H1 (cell line): ENCODE measurements at regions not wholly inside any gene's neighbourhood (a gene's known extent, or its start where the extent isn't known, plus 50 kb on each side); places are given as distances from the start of the nearest gene placed in this dataset.

Experiments used
- CTCF ChIA-PET: fragments of 300-600 bp; sonication (Branson Sonifier 250); formaldehyde crosslinking; loops from one replicate; lab custom pipeline; 2021; ENCODE audit not compliant: partially characterized antibody; lab: Charles Lee
- POLR2A ChIA-PET: fragments of 300-600 bp; sonication (Branson Sonifier 250); formaldehyde crosslinking; loops from one replicate; lab custom pipeline; 2021; ENCODE audit warnings: inconsistent platforms; ENCODE audit not compliant: partially characterized antibody; lab: Charles Lee
- DNase-seq, 2 experiments: peaks; one replicate each; pipeline versions ENCODE4 v3.0.0 to v3.0.0-alpha.2; 2010 to 2022; ENCODE audit warnings: low spot score in 2 of 2, low read depth in 1 of 2, mixed read lengths in 1 of 2
- FAIRE-seq: peaks from 2 replicates; lab custom pipeline; 2011; peaks lifted over from hg19 to GRCh38; lab: Jason Lieb, UNC
- H2AFZ ChIP-seq: 2 replicates; pipeline ENCODE4 v1.8.1; 2012; ENCODE audit warnings: low read length, inconsistent platforms
- H2AK5ac ChIP-seq: 2 replicates; pipeline ENCODE4 v1.6.1; 2013; ENCODE audit warnings: low read depth, low read length
- H2BK120ac ChIP-seq: replicated peaks from 2 replicates; pipeline ENCODE3; 2013; ENCODE audit warnings: low read depth, low read length, inconsistent platforms
- H2BK12ac ChIP-seq: 2 replicates; pipeline ENCODE4 v1.6.1; 2013; ENCODE audit warnings: low read depth, low read length
- H2BK15ac ChIP-seq: 2 replicates; pipeline ENCODE4 v1.6.1; 2013; ENCODE audit warnings: low read length
- H2BK20ac ChIP-seq: 2 replicates; pipeline ENCODE4 v1.6.1; 2013; ENCODE audit warnings: low read length
- H2BK5ac ChIP-seq: 2 replicates; pipeline ENCODE4 v1.6.1; 2013; ENCODE audit warnings: low read depth, low read length
- H3K14ac ChIP-seq: 2 replicates; pipeline ENCODE4 v1.6.1; 2013; ENCODE audit warnings: inconsistent platforms; ENCODE audit not compliant: insufficient read length
- H3K18ac ChIP-seq: 2 replicates; pipeline ENCODE4 v1.6.1; 2013; ENCODE audit warnings: low read length; ENCODE audit errors: extremely low read depth
- H3K23ac ChIP-seq: 2 replicates; pipeline ENCODE4 v1.6.1; 2013; ENCODE audit warnings: inconsistent platforms; ENCODE audit not compliant: insufficient read length
- H3K23me2 ChIP-seq: 2 replicates; pipeline ENCODE4 v1.6.1; 2013; ENCODE audit warnings: low read depth, low read length
- H3K27ac ChIP-seq: 2 replicates; pipeline ENCODE4 v1.6.1; 2011; ENCODE audit warnings: low read depth, low read length, inconsistent platforms
- H3K27me3 ChIP-seq, 4 experiments: replicated peaks in 1 of 4; 1 replicate in 1 of 4; 2 replicates in 3 of 4; pipeline versions ENCODE4 v1.6.1 to v1.8.1; 2011 to 2013; ENCODE audit warnings: low read length in 3 of 4, mild to moderate bottlenecking in 3 of 4, inconsistent platforms in 2 of 4, mixed read lengths in 2 of 4, moderate library complexity in 1 of 4; ENCODE audit not compliant: control insufficient read depth in 3 of 4, insufficient read depth in 3 of 4; ENCODE audit errors: extremely low read depth in 1 of 4
- H3K36me3 ChIP-seq, 4 experiments: 2 replicates each; pipeline versions ENCODE4 v1.6.1 to v1.8.1; 2011 to 2013; ENCODE audit warnings: mild to moderate bottlenecking in 4 of 4, low read length in 3 of 4, moderate library complexity in 2 of 4, control low read depth in 1 of 4, inconsistent platforms in 1 of 4; ENCODE audit not compliant: insufficient read depth in 4 of 4, control insufficient read depth in 2 of 4
- H3K4ac ChIP-seq: replicated peaks from 2 replicates; pipeline ENCODE3; 2013; ENCODE audit warnings: low read length, low read depth, mixed read lengths, inconsistent platforms; ENCODE audit not compliant: insufficient read length
- H3K4me1 ChIP-seq, 4 experiments: replicated peaks in 1 of 4; 1 replicate in 1 of 4; 2 replicates in 3 of 4; pipeline versions ENCODE4 v1.6.1 to v1.8.1; 2011 to 2013; ENCODE audit warnings: low read length in 3 of 4, inconsistent platforms in 2 of 4, mixed read lengths in 1 of 4; ENCODE audit not compliant: insufficient read depth in 4 of 4, control insufficient read depth in 3 of 4
- H3K4me2 ChIP-seq, 2 experiments: 2 replicates each; pipeline versions ENCODE4 v1.6.1 to v1.8.1; 2011 to 2013; ENCODE audit warnings: low read depth in 2 of 2, low read length in 2 of 2, control low read depth in 1 of 2, inconsistent platforms in 1 of 2, mild to moderate bottlenecking in 1 of 2; ENCODE audit not compliant: insufficient read depth in 1 of 2
- H3K4me3 ChIP-seq, 4 experiments: fragments of 200-600, 300-600 bp in 1 of 4; sonication (generic), shearing (Covaris generic), sonication (Bioruptor Twin) in 1 of 4; 2 replicates each; pipeline versions ENCODE4 v1.5.1 to v1.8.1; 2011 to 2016; ENCODE audit warnings: low read length in 4 of 4, low read depth in 3 of 4, control low read depth in 2 of 4, inconsistent platforms in 2 of 4, mild to moderate bottlenecking in 2 of 4, mixed read lengths in 1 of 4, moderate library complexity in 1 of 4; ENCODE audit not compliant: insufficient read depth in 2 of 4; ENCODE audit errors: extremely low read depth in 1 of 4
- H3K56ac ChIP-seq: replicated peaks from 2 replicates; pipeline ENCODE3; 2013; ENCODE audit warnings: low read depth, mild to moderate bottlenecking, mixed read lengths, low read length, inconsistent platforms; ENCODE audit not compliant: insufficient read length
- H3K79me1 ChIP-seq: 2 replicates; pipeline ENCODE4 v1.6.1; 2013; ENCODE audit warnings: low read depth, low read length, control low read depth
- H3K79me2 ChIP-seq, 2 experiments: 2 replicates each; pipeline versions ENCODE4 v1.6.1 to v1.8.1; 2012 to 2013; ENCODE audit warnings: low read length in 2 of 2, mild to moderate bottlenecking in 2 of 2, inconsistent platforms in 1 of 2; ENCODE audit not compliant: insufficient read depth in 2 of 2, control insufficient read depth in 1 of 2
- H3K9ac ChIP-seq, 4 experiments: replicated peaks in 1 of 4; 1 replicate in 1 of 4; 2 replicates in 3 of 4; pipeline versions ENCODE4 v1.6.1 to v1.8.1; 2011 to 2013; ENCODE audit warnings: low read depth in 3 of 4, low read length in 3 of 4, control low read depth in 2 of 4, mild to moderate bottlenecking in 2 of 4, moderate library complexity in 2 of 4, inconsistent platforms in 1 of 4; ENCODE audit errors: extremely low read depth in 1 of 4
- H3K9me3 ChIP-seq, 2 experiments: 2 replicates each; pipeline versions ENCODE4 v1.6.1 to v1.8.1; 2012 to 2013; ENCODE audit warnings: mild to moderate bottlenecking in 2 of 2, moderate library complexity in 2 of 2, control low read depth in 1 of 2, inconsistent platforms in 1 of 2, low read depth in 1 of 2, low read length in 1 of 2, mixed read lengths in 1 of 2; ENCODE audit not compliant: insufficient read depth in 2 of 2
- H4K20me1 ChIP-seq, 2 experiments: replicated peaks in 1 of 2; 2 replicates each; pipeline versions ENCODE3 to v1.8.1; 2011 to 2013; ENCODE audit warnings: inconsistent platforms in 2 of 2, low read length in 2 of 2, mild to moderate bottlenecking in 1 of 2; ENCODE audit not compliant: insufficient read depth in 2 of 2, control insufficient read depth in 1 of 2
- H4K5ac ChIP-seq: 2 replicates; pipeline ENCODE4 v1.6.1; 2013; ENCODE audit warnings: low read length, low read depth, mixed read lengths, inconsistent platforms; ENCODE audit not compliant: insufficient read length
- H4K8ac ChIP-seq: 2 replicates; pipeline ENCODE4 v1.8.0; 2013; ENCODE audit warnings: mild to moderate bottlenecking, moderate library complexity, low read length, inconsistent platforms; ENCODE audit not compliant: insufficient read depth; ENCODE audit errors: extremely low read depth
- H4K91ac ChIP-seq: replicated peaks from 2 replicates; pipeline ENCODE3; 2013; ENCODE audit warnings: low read length, mixed read lengths, inconsistent platforms; ENCODE audit not compliant: insufficient read length
- BRCA1 ChIP-seq: IDR thresholded peaks from 2 replicates; pipeline ENCODE4 v1.6.1; 2012; ENCODE audit warnings: low read depth, low read length, improper control_type of control experiment
- CHD2 ChIP-seq: IDR thresholded peaks from 2 replicates; pipeline ENCODE4 v1.6.1; 2012; ENCODE audit warnings: low read length, improper control_type of control experiment
- EGR1 ChIP-seq: IDR thresholded peaks from 2 replicates; pipeline ENCODE4 v1.6.1; 2011; ENCODE audit warnings: low read depth, low read length, borderline replicate concordance
- KDM4A ChIP-seq: IDR thresholded peaks from one replicate; pipeline ENCODE4 v1.7.1; 2012; ENCODE audit warnings: low read depth, mild to moderate bottlenecking, moderate library complexity, low read length, inconsistent platforms; ENCODE audit not compliant: severe bottlenecking
- RXRA ChIP-seq: IDR thresholded peaks from 2 replicates; pipeline ENCODE4 v1.6.1; 2011; ENCODE audit warnings: low read depth, mild to moderate bottlenecking, low read length, moderate library complexity; ENCODE audit not compliant: insufficient read depth
- SIX5 ChIP-seq: IDR thresholded peaks from 2 replicates; pipeline ENCODE4 v1.6.1; 2011; ENCODE audit warnings: mild to moderate bottlenecking, low read depth, low read length
- TBP ChIP-seq: IDR thresholded peaks from 2 replicates; pipeline ENCODE4 v1.6.1; 2011; ENCODE audit warnings: low read depth, low read length, improper control_type of control experiment
- USF2 ChIP-seq: IDR thresholded peaks from 2 replicates; pipeline ENCODE4 v1.6.1; 2011; ENCODE audit warnings: low read length, improper control_type of control experiment

- FAIRE-seq: no peak
- H4K8ac ChIP-seq: no peak overlapping the region
- no peaks in the 10 kb centered on the region for H3K79me1 ChIP-seq
- no peak overlapping the region for H3K23ac ChIP-seq
- CTCF ChIA-PET: interaction anchor here (1.0 kb wide), 1 partner anchor 22 kb away, joined by 4 read pairs; no protein-coding TSS in a partner anchor
- POLR2A ChIA-PET: no interaction called here
- TF ChIP-seq RXRA: no peak
- TF ChIP-seq USF2: no peak
- TF ChIP-seq BRCA1: no peak
- TF ChIP-seq EGR1: no peak
- no peak for TF ChIP-seq CHD2
- no peak for TF ChIP-seq SIX5
- TF ChIP-seq KDM4A: no peak
- TF ChIP-seq TBP: no peak
- TF ChIP-seq, all 59 proteins: peak for 0
- H3K4me3 ChIP-seq: no peak overlapping the region
- no peak overlapping the region for H3K27ac ChIP-seq
- H3K9me3 ChIP-seq: no peaks in the 10 kb centered on the region
- H4K20me1 ChIP-seq: peaks cover 0 to 1% of the 10 kb centered on the region in 2 experiments
- DNase-seq: no peak
- H3K4ac ChIP-seq: no peak overlapping the region
- no peak overlapping the region for H3K4me2 ChIP-seq
- H3K23me2 ChIP-seq: peaks cover 2% of the 10 kb centered on the region; the same call in 1 of the 2 replicates
- H3K79me2 ChIP-seq: no peaks in the 10 kb centered on the region
- no peak overlapping the region for H2BK12ac ChIP-seq
- no peak overlapping the region for H3K14ac ChIP-seq
- H4K5ac ChIP-seq: no peak overlapping the region
- H4K91ac ChIP-seq: no peak overlapping the region
- no peak overlapping the region for H3K56ac ChIP-seq
- H2AK5ac ChIP-seq: no peak overlapping the region
- no peak overlapping the region for H2BK120ac ChIP-seq
- H2BK20ac ChIP-seq: no peak overlapping the region
- no peaks in the 10 kb centered on the region for H3K36me3 ChIP-seq
- no peak overlapping the region for H2AFZ ChIP-seq
- no peak overlapping the region for H3K9ac ChIP-seq
- H2BK5ac ChIP-seq: no peak overlapping the region
- no peaks in the 10 kb centered on the region for H3K27me3 ChIP-seq
- H3K18ac ChIP-seq: no peak overlapping the region
- no peak overlapping the region for H2BK15ac ChIP-seq
- peaks cover 0 to 4% (median 0%) of the 10 kb centered on the region in 4 experiments; a peak in 1 of 7 replicates for H3K4me1 ChIP-seq
Measured at GRCh38 chr9:109865521-109865920, 85.5 kb downstream of the PALM2AKAP2 start.
